Activated naive CD8-positive, alpha-beta T cell treated with anti-CD3 and anti-CD28 coated beads, Interleukin-2, amount 10 ng/mL, durations not matched to agents 7 days and 5 days (primary cell): ENCODE measurements at regions not wholly inside any gene's neighbourhood (a gene's known extent, or its start where the extent isn't known, plus 50 kb on each side); places are given as distances from the start of the nearest gene placed in this dataset.

Experiments used
- ATAC-seq: fragments of 150-1000 bp; cut with Tn5 transposase; one replicate; pipeline ENCODE4 v1.10.0; 2021; ENCODE audit warnings: low read depth, moderate library complexity
- POLR2A ChIA-PET: fragments of 350-600 bp; sonication (Branson Sonifier 250); formaldehyde crosslinking; loops from one replicate; lab custom pipeline; 2021; ENCODE audit warnings: antibody characterized with exemption; lab: Charles Lee
- DNase-seq: peaks from one replicate; pipeline ENCODE4 v3.0.0; 2021
- H3K27ac Mint-ChIP-seq: one replicate; pipeline ENCODE4 v1.8.0; 2022; ENCODE audit warnings: mild to moderate bottlenecking, mixed read lengths
- H3K27me3 Mint-ChIP-seq: one replicate; pipeline ENCODE4 v1.8.0; 2022; ENCODE audit warnings: mild to moderate bottlenecking, moderate library complexity, mixed read lengths
- H3K36me3 Mint-ChIP-seq: one replicate; pipeline ENCODE4 v1.8.0; 2021; ENCODE audit warnings: mild to moderate bottlenecking, mixed read lengths
- H3K4me1 Mint-ChIP-seq: one replicate; pipeline ENCODE4 v1.8.0; 2021; ENCODE audit warnings: mixed read lengths
- H3K4me3 Mint-ChIP-seq: one replicate; pipeline ENCODE4 v1.8.0; 2022; ENCODE audit warnings: mild to moderate bottlenecking, moderate library complexity, mixed read lengths
- H3K9me3 Mint-ChIP-seq: one replicate; pipeline ENCODE4 v1.8.0; 2021; ENCODE audit warnings: mixed read lengths

- DNase-seq = no peak
- peaks cover 7% of the 10 kb centered on the region for H3K9me3 Mint-ChIP-seq
- H3K4me3 Mint-ChIP-seq = no peak overlapping the region
- H3K27me3 Mint-ChIP-seq = no peaks in the 10 kb centered on the region
- peaks cover 3% of the 10 kb centered on the region for H3K36me3 Mint-ChIP-seq
- H3K27ac Mint-ChIP-seq = no peak overlapping the region
- no peak for ATAC-seq
- peaks cover 7% of the 10 kb centered on the region for H3K4me1 Mint-ChIP-seq
- POLR2A ChIA-PET = no interaction called here
These were observed 320.7 kb downstream of the CDC5L start for GRCh38 chr6:44708208-44708607.

- no peak for ATAC-seq
- H3K27ac Mint-ChIP-seq = no peak overlapping the region
- DNase-seq = no peak
- peaks cover 6% of the 10 kb centered on the region for H3K9me3 Mint-ChIP-seq
- peaks cover 3% of the 10 kb centered on the region for H3K36me3 Mint-ChIP-seq
- peaks cover 1% of the 10 kb centered on the region for H3K4me1 Mint-ChIP-seq
- H3K4me3 Mint-ChIP-seq = no peak overlapping the region
- POLR2A ChIA-PET = no interaction called here
- H3K27me3 Mint-ChIP-seq = peaks cover 1% of the 10 kb centered on the region
These were observed 325.0 kb downstream of the CDC5L start for GRCh38 chr6:44712353-44713111.

GRCh38 chr6:44715188-44715587 is 327.7 kb downstream of the CDC5L start:
- Mint-ChIP-seq H3K27me3 (peaks cover 4% of the 10 kb centered on the region), H3K4me3 (no peak overlapping the region), H3K36me3 (no peaks in the 10 kb centered on the region), H3K4me1 (no peaks in the 10 kb centered on the region), H3K9me3 (no peaks in the 10 kb centered on the region), H3K27ac (no peak overlapping the region)
- ATAC-seq (no peak), DNase-seq (no peak)
- POLR2A ChIA-PET = no interaction called here

GRCh38 chr6:44715925-44716324 is 328.4 kb downstream of the CDC5L start:
- ATAC-seq (no peak), DNase-seq (no peak)
- H3K9me3 Mint-ChIP-seq = no peaks in the 10 kb centered on the region
- H3K27ac Mint-ChIP-seq = no peak overlapping the region
- POLR2A ChIA-PET = no interaction called here
- no peak overlapping the region for H3K4me3 Mint-ChIP-seq
- peaks cover 4% of the 10 kb centered on the region for H3K27me3 Mint-ChIP-seq
- H3K36me3 Mint-ChIP-seq = no peaks in the 10 kb centered on the region
- H3K4me1 Mint-ChIP-seq = no peaks in the 10 kb centered on the region

- Mint-ChIP-seq H3K9me3 (no peaks in the 10 kb centered on the region), H3K36me3 (no peaks in the 10 kb centered on the region), H3K27me3 (peaks cover 4% of the 10 kb centered on the region), H3K27ac (no peak overlapping the region), H3K4me3 (no peak overlapping the region), H3K4me1 (no peaks in the 10 kb centered on the region)
- POLR2A ChIA-PET = no interaction called here
- DNase-seq (no peak), ATAC-seq (no peak)
These were observed 329.9 kb downstream of the CDC5L start for GRCh38 chr6:44717431-44717830.

GRCh38 chr6:44721954-44722578 is 334.6 kb downstream of the CDC5L start:
- no peaks in the 10 kb centered on the region for H3K4me1 Mint-ChIP-seq
- no peaks in the 10 kb centered on the region for H3K36me3 Mint-ChIP-seq
- H3K9me3 Mint-ChIP-seq = no peaks in the 10 kb centered on the region
- H3K4me3 Mint-ChIP-seq = no peak overlapping the region
- H3K27ac Mint-ChIP-seq = no peak overlapping the region
- peaks cover 4% of the 10 kb centered on the region for H3K27me3 Mint-ChIP-seq
- POLR2A ChIA-PET = no interaction called here
- ATAC-seq = no peak
- no peak for DNase-seq

GRCh38 chr6:44722736-44723135 is 335.2 kb downstream of the CDC5L start:
- no peak for ATAC-seq
- DNase-seq = no peak
- H3K9me3 Mint-ChIP-seq = no peaks in the 10 kb centered on the region
- POLR2A ChIA-PET = no interaction called here
- H3K27me3 Mint-ChIP-seq = peaks cover under 1% of the 10 kb centered on the region
- no peak overlapping the region for H3K27ac Mint-ChIP-seq
- H3K4me1 Mint-ChIP-seq = no peaks in the 10 kb centered on the region
- H3K36me3 Mint-ChIP-seq = no peaks in the 10 kb centered on the region
- H3K4me3 Mint-ChIP-seq = no peak overlapping the region

- no peak overlapping the region for H3K27ac Mint-ChIP-seq
- H3K4me1 Mint-ChIP-seq = no peaks in the 10 kb centered on the region
- POLR2A ChIA-PET = no interaction called here
- DNase-seq = no peak
- no peak for ATAC-seq
- H3K9me3 Mint-ChIP-seq = no peaks in the 10 kb centered on the region
- H3K4me3 Mint-ChIP-seq = no peak overlapping the region
- H3K36me3 Mint-ChIP-seq = no peaks in the 10 kb centered on the region
- H3K27me3 Mint-ChIP-seq = no peaks in the 10 kb centered on the region
These were observed 336.1 kb downstream of the CDC5L start for GRCh38 chr6:44723439-44724197.

- POLR2A ChIA-PET = no interaction called here
- Mint-ChIP-seq H3K4me3 (no peak overlapping the region), H3K36me3 (no peaks in the 10 kb centered on the region), H3K4me1 (no peaks in the 10 kb centered on the region), H3K9me3 (no peaks in the 10 kb centered on the region), H3K27ac (no peak overlapping the region), H3K27me3 (no peaks in the 10 kb centered on the region)
- ATAC-seq (no peak), DNase-seq (no peak)
These were observed 337.6 kb downstream of the CDC5L start for GRCh38 chr6:44725070-44725469.

GRCh38 chr6:44727651-44728630 is 340.4 kb downstream of the CDC5L start:
- Mint-ChIP-seq H3K27me3 (no peaks in the 10 kb centered on the region), H3K4me1 (peaks cover 3% of the 10 kb centered on the region), H3K4me3 (no peak overlapping the region), H3K36me3 (no peaks in the 10 kb centered on the region), H3K9me3 (no peaks in the 10 kb centered on the region), H3K27ac (no peak overlapping the region)
- ATAC-seq = no peak
- POLR2A ChIA-PET = no interaction called here
- DNase-seq = no peak

GRCh38 chr6:44730771-44731391 is 343.4 kb downstream of the CDC5L start:
- H3K27ac Mint-ChIP-seq = no peak overlapping the region

GRCh38 chr6:44731485-44732095 is 344.1 kb downstream of the CDC5L start:
- no peaks in the 10 kb centered on the region for H3K27me3 Mint-ChIP-seq
- DNase-seq (no peak), ATAC-seq (no peak)
- H3K4me1 Mint-ChIP-seq = peaks cover 6% of the 10 kb centered on the region
- no peak overlapping the region for H3K27ac Mint-ChIP-seq
- no peak overlapping the region for H3K4me3 Mint-ChIP-seq
- no peaks in the 10 kb centered on the region for H3K9me3 Mint-ChIP-seq
- POLR2A ChIA-PET = no interaction called here
- no peaks in the 10 kb centered on the region for H3K36me3 Mint-ChIP-seq

More at GRCh38 chr6:44730771-44731391, 343.4 kb downstream of the CDC5L start:
- H3K4me1 Mint-ChIP-seq = peaks cover 6% of the 10 kb centered on the region
- H3K36me3 Mint-ChIP-seq = no peaks in the 10 kb centered on the region
- no peaks in the 10 kb centered on the region for H3K27me3 Mint-ChIP-seq
- H3K4me3 Mint-ChIP-seq = no peak overlapping the region
- POLR2A ChIA-PET = no interaction called here
- ATAC-seq = no peak
- no peak for DNase-seq
- H3K9me3 Mint-ChIP-seq = no peaks in the 10 kb centered on the region
